ENCODE measurements at regions not wholly inside any gene's neighbourhood (a gene's known extent, or its start where the extent isn't known, plus 50 kb on each side); places are given as distances from the start of the nearest gene placed in this dataset.

GRCh38 chr6:81668615-81669047 lies 83.8 kb downstream of the TENT5A start:
- no peak for TF ChIP-seq CTCF (IDR thresholded peaks at IDR 0.05)
- TF ChIP-seq ZFX (IDR thresholded peaks at IDR 0.05; ENCODE audit: borderline replicate concordance) = no peak

Data from 22Rv1 (cell line).